Liver (tissue), 8 donors: ENCODE measurements at regions not wholly inside any gene's neighbourhood (a gene's known extent, or its start where the extent isn't known, plus 50 kb on each side); places are given as distances from the start of the nearest gene placed in this dataset.

Source experiments
- DNase-seq: peaks from one replicate; pipeline ENCODE4 v3.0.0-alpha.2; 2017; ENCODE audit warnings: low spot score
- H3K27ac ChIP-seq, 2 donors: one replicate each; pipeline ENCODE4 v1.7.0; 2013; ENCODE audit warnings: inconsistent platforms in 2 of 2, low read length in 2 of 2, control low read depth in 1 of 2, low read depth in 1 of 2, mild to moderate bottlenecking in 1 of 2
- H3K27me3 ChIP-seq, 4 donors: one replicate each; pipeline versions ENCODE4 v1.6.1 to v1.7.0; 2013; ENCODE audit warnings: low read length in 3 of 4, inconsistent platforms in 1 of 4, mild to moderate bottlenecking in 1 of 4, moderate library complexity in 1 of 4; ENCODE audit not compliant: control insufficient read depth in 4 of 4, insufficient read depth in 4 of 4
- H3K36me3 ChIP-seq, 4 donors: one replicate each; pipeline versions ENCODE4 v1.6.1 to v1.7.0; 2013; ENCODE audit warnings: low read length in 3 of 4, mild to moderate bottlenecking in 3 of 4, low read depth in 1 of 4, moderate library complexity in 1 of 4; ENCODE audit not compliant: control insufficient read depth in 4 of 4, insufficient read depth in 3 of 4
- H3K4me1 ChIP-seq, 4 donors: one replicate each; pipeline versions ENCODE4 v1.6.1 to v1.7.0; 2013; ENCODE audit warnings: low read length in 3 of 4, mild to moderate bottlenecking in 3 of 4, moderate library complexity in 1 of 4; ENCODE audit not compliant: control insufficient read depth in 4 of 4, insufficient read depth in 4 of 4
- H3K4me3 ChIP-seq, 3 donors: one replicate each; pipeline versions ENCODE4 v1.6.1 to v1.7.0; 2013; ENCODE audit warnings: low read length in 3 of 3, control low read depth in 1 of 3, low read depth in 1 of 3, mild to moderate bottlenecking in 1 of 3
- H3K9ac ChIP-seq, 2 donors: one replicate each; pipeline ENCODE4 v1.7.0; 2013; ENCODE audit warnings: low read length in 2 of 2, mild to moderate bottlenecking in 2 of 2, moderate library complexity in 2 of 2, control low read depth in 1 of 2, low read depth in 1 of 2
- H3K9me3 ChIP-seq, 4 donors: one replicate each; pipeline versions ENCODE4 v1.6.1 to v1.7.0; 2013; ENCODE audit warnings: low read length in 3 of 4; ENCODE audit not compliant: control insufficient read depth in 4 of 4
- EGR1 ChIP-seq, 2 donors: IDR thresholded peaks; 2 replicates each; pipeline ENCODE4 v1.6.1; 2016 to 2018; ENCODE audit warnings: antibody characterized with exemption in 2 of 2, low read depth in 2 of 2
- FOXA1 ChIP-seq: IDR thresholded peaks from 2 replicates; pipeline ENCODE4 v1.6.1; 2016; ENCODE audit warnings: antibody characterized with exemption
- FOXA2 ChIP-seq: IDR thresholded peaks from 2 replicates; pipeline ENCODE4 v1.6.1; 2016; ENCODE audit warnings: antibody characterized with exemption
- GABPA ChIP-seq, 2 donors: IDR thresholded peaks in 1 of 2; conservative IDR thresholded peaks in 1 of 2; 2 replicates each; pipeline ENCODE4 v1.6.1; 2016; ENCODE audit warnings: antibody characterized with exemption in 2 of 2, mild to moderate bottlenecking in 1 of 2, moderate library complexity in 1 of 2
- HNF4A ChIP-seq, 2 donors: conservative IDR thresholded peaks; 2 replicates each; pipeline ENCODE4 v1.6.1; 2016; ENCODE audit warnings: antibody characterized with exemption in 2 of 2, mild to moderate bottlenecking in 2 of 2
- HNF4G ChIP-seq: IDR thresholded peaks from 2 replicates; pipeline ENCODE4 v1.6.1; 2016; ENCODE audit warnings: antibody characterized with exemption
- JUND ChIP-seq, 2 donors: IDR thresholded peaks; 2 replicates each; pipeline ENCODE4 v1.6.1; 2016; ENCODE audit warnings: antibody characterized with exemption in 2 of 2
- NR2F2 ChIP-seq: IDR thresholded peaks from 2 replicates; pipeline ENCODE4 v1.6.1; 2016; ENCODE audit warnings: antibody characterized with exemption
- RAD21 ChIP-seq, 2 donors: IDR thresholded peaks; 2 replicates each; pipeline ENCODE4 v1.6.1; 2016; ENCODE audit warnings: antibody characterized with exemption in 2 of 2, mild to moderate bottlenecking in 2 of 2
- RXRA ChIP-seq, 2 donors: IDR thresholded peaks; 2 replicates each; pipeline ENCODE4 v1.6.1; 2017 to 2018; ENCODE audit warnings: antibody characterized with exemption in 2 of 2, mild to moderate bottlenecking in 1 of 2
- SP1 ChIP-seq: IDR thresholded peaks from 2 replicates; pipeline ENCODE4 v1.6.1; 2018; ENCODE audit warnings: antibody characterized with exemption, mild to moderate bottlenecking
- TAF1 ChIP-seq: conservative IDR thresholded peaks from 2 replicates; pipeline ENCODE4 v1.6.1; 2016; ENCODE audit warnings: antibody characterized with exemption, mild to moderate bottlenecking
- YY1 ChIP-seq: IDR thresholded peaks from 2 replicates; pipeline ENCODE4 v1.6.1; 2016; ENCODE audit warnings: antibody characterized with exemption, mild to moderate bottlenecking
- WGBS: extraction: QIAGEN DNeasy Blood & Tissue Kit; methylation state at CpG from one replicate; pipeline ENCODE4 v1.1.7; 2013; 5-methylcytosine and 5-hydroxymethylcytosine counted together
- TF ChIP-seq, protein P1 (sequence below): IDR thresholded peaks from 2 replicates; pipeline ENCODE4 v1.6.1; 2016; ENCODE audit warnings: antibody characterized with exemption
- TF ChIP-seq, protein P2 (sequence below): IDR thresholded peaks from 2 replicates; pipeline ENCODE4 v1.6.1; 2016; ENCODE audit warnings: antibody characterized with exemption, mild to moderate bottlenecking
- TF ChIP-seq, protein P3 (sequence below): fragments of 150-350 bp; IDR thresholded peaks from 2 replicates; pipeline ENCODE4 v1.5.1; 2017; ENCODE audit warnings: improper control_type of control experiment, low read depth, low read length; ENCODE audit not compliant: missing input control
- TF ChIP-seq, protein P4 (sequence below): IDR thresholded peaks from 2 replicates; pipeline ENCODE4 v1.6.1; 2016; ENCODE audit warnings: antibody characterized with exemption
- TF ChIP-seq, protein P5 (sequence below): IDR thresholded peaks from 2 replicates; pipeline ENCODE4 v1.6.1; 2016; ENCODE audit warnings: antibody characterized with exemption
- donor health status: healthy.
- donor health status: healthy.
- donor health status: healthy.
- donor health status: healthy.
- donor health status: healthy.

DNA sequence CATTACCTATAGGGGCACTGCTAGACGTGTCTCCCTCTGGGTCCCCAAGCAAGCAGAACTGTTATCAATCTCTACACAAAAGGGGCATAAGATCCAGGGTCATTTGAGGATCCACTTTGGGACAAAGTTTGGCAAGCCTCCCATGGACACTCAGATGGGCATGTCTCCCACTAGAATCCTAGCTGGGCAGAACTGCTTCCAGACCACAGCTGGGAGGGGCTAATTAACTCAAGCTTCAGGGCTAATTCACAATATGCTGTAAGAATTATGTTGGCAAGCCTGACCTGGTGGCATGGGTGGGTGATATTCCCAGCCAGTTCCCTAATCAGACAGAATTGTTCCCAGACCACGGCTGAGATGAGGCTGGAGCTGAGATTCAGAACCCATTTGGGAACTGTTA is 738.4 kb upstream of the FZD8 start:
- TF ChIP-seq TAF1 (no peak), FOXA2 (no peak), JUND (IDR thresholded peaks at IDR 0.05) (no peak), RAD21 (IDR thresholded peaks at IDR 0.05) (no peak), GABPA (IDR thresholded peaks at IDR 0.05 in 1 of 2, conservative IDR thresholded peaks at IDR 0.05 in 1 of 2) (no peak), FOXA1 (no peak), EGR1 (IDR thresholded peaks at IDR 0.05; ENCODE audit: low read depth in 2 of 2) (no peak), NR2F2 (no peak), RXRA (IDR thresholded peaks at IDR 0.05) (no peak), HNF4A (conservative IDR thresholded peaks at IDR 0.05) (no peak)
- Histone ChIP-seq H3K27me3 (no peaks in the 10 kb centered on the region), H3K9me3 (no peaks in the 10 kb centered on the region), H3K9ac (no peak overlapping the region), H3K27ac (no peak overlapping the region), H3K4me3 (no peak overlapping the region), H3K36me3 (no peaks in the 10 kb centered on the region), H3K4me1 (no peaks in the 10 kb centered on the region)
- no peak for DNase-seq
- WGBS, result 70% methylated on average over 2 of the region's 2 CpGs

DNA sequence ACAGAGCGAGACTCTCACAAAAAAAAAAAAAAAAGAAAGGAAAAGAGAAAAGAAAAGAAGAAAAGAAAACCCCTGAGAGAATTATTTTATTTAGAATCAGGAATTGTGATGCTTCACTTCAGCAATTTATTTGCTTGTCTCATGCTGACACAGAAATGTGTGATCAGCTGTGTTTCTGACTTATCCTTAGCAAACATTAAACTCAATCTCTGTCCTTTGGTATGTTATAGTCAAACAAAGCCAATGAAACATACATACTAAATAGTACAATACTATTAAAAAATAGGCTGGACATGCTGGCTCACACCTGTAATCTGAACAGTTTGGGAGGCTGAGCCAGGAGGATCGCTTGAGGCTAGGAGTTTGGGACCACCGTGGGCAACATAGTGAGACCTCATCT is 733.0 kb upstream of the FZD8 start:
- TF ChIP-seq SP1 (no peak), EGR1 (IDR thresholded peaks at IDR 0.05; ENCODE audit: low read depth in 2 of 2) (no peak), FOXA1 (no peak), HNF4G (no peak), GABPA (IDR thresholded peaks at IDR 0.05 in 1 of 2, conservative IDR thresholded peaks at IDR 0.05 in 1 of 2) (no peak), YY1 (no peak), RXRA (IDR thresholded peaks at IDR 0.05) (no peak)
- TF ChIP-seq, protein P1, sequence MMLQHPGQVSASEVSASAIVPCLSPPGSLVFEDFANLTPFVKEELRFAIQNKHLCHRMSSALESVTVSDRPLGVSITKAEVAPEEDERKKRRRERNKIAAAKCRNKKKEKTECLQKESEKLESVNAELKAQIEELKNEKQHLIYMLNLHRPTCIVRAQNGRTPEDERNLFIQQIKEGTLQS, result no peak
- no peak overlapping the region for H3K27ac ChIP-seq
- H3K27me3 ChIP-seq, result no peaks in the 10 kb centered on the region
- no peak overlapping the region for H3K4me3 ChIP-seq
- no peak overlapping the region for H3K9ac ChIP-seq
- DNase-seq, result no peak
- WGBS, result 91% methylated on average over 3 of the region's 3 CpGs
- H3K4me1 ChIP-seq, result no peaks in the 10 kb centered on the region
- H3K9me3 ChIP-seq, result no peaks in the 10 kb centered on the region
- no peaks in the 10 kb centered on the region for H3K36me3 ChIP-seq

DNA sequence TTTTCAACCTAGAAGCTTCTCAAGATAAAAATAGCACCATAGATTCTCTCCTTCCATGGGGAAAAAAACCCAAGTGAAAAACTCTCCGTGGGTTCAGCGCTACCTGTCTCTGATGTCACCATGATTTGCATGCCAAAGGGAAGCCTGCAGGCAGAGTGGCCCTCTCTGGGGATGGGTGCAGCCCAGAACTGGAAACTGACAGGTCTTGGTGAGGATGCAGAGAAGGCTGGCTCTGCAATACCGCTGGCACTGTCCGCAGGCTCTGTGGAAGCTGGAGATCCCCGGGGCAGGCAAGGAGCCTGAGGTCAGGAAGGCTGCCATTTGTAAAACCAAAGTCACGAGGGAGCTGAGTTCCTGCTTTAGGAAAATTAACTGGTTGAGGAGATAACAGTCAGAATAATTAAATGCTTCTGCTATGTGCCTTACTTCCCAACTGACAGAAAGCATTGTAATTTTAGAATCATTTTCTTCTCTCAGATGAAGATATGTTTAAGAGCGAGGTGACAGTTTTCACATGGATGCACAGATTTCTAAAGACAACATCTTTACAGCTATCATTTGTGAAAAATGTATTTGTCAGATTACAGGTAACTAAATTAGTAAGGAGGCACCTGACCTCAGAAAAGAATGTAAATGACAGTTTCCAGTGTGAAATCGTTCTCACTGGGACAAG is 731.5 kb upstream of the FZD8 start:
- H3K4me3 ChIP-seq, result no peak overlapping the region
- H3K36me3 ChIP-seq, result no peaks in the 10 kb centered on the region
- no peak for DNase-seq
- 73% methylated on average over 8 of the region's 8 CpGs for WGBS
- no peaks in the 10 kb centered on the region for H3K4me1 ChIP-seq
- H3K9ac ChIP-seq, result no peak overlapping the region
- no peak overlapping the region for H3K27ac ChIP-seq
- no peaks in the 10 kb centered on the region for H3K27me3 ChIP-seq
- H3K9me3 ChIP-seq, result peaks cover 0 to 3% (median 0%) of the 10 kb centered on the region in 4 donors
- TF ChIP-seq YY1 (no peak), TAF1 (no peak), EGR1 (IDR thresholded peaks at IDR 0.05; ENCODE audit: low read depth in 2 of 2) (no peak), HNF4G (no peak), HNF4A (conservative IDR thresholded peaks at IDR 0.05) (no peak), SP1 (no peak), FOXA1 (no peak), NR2F2 (no peak), FOXA2 (no peak), RAD21 (IDR thresholded peaks at IDR 0.05) (no peak), RXRA (IDR thresholded peaks at IDR 0.05) (no peak), JUND (IDR thresholded peaks at IDR 0.05) (no peak)
- TF ChIP-seq, protein P2, sequence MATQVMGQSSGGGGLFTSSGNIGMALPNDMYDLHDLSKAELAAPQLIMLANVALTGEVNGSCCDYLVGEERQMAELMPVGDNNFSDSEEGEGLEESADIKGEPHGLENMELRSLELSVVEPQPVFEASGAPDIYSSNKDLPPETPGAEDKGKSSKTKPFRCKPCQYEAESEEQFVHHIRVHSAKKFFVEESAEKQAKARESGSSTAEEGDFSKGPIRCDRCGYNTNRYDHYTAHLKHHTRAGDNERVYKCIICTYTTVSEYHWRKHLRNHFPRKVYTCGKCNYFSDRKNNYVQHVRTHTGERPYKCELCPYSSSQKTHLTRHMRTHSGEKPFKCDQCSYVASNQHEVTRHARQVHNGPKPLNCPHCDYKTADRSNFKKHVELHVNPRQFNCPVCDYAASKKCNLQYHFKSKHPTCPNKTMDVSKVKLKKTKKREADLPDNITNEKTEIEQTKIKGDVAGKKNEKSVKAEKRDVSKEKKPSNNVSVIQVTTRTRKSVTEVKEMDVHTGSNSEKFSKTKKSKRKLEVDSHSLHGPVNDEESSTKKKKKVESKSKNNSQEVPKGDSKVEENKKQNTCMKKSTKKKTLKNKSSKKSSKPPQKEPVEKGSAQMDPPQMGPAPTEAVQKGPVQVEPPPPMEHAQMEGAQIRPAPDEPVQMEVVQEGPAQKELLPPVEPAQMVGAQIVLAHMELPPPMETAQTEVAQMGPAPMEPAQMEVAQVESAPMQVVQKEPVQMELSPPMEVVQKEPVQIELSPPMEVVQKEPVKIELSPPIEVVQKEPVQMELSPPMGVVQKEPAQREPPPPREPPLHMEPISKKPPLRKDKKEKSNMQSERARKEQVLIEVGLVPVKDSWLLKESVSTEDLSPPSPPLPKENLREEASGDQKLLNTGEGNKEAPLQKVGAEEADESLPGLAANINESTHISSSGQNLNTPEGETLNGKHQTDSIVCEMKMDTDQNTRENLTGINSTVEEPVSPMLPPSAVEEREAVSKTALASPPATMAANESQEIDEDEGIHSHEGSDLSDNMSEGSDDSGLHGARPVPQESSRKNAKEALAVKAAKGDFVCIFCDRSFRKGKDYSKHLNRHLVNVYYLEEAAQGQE, result no peak
- TF ChIP-seq, protein P3, sequence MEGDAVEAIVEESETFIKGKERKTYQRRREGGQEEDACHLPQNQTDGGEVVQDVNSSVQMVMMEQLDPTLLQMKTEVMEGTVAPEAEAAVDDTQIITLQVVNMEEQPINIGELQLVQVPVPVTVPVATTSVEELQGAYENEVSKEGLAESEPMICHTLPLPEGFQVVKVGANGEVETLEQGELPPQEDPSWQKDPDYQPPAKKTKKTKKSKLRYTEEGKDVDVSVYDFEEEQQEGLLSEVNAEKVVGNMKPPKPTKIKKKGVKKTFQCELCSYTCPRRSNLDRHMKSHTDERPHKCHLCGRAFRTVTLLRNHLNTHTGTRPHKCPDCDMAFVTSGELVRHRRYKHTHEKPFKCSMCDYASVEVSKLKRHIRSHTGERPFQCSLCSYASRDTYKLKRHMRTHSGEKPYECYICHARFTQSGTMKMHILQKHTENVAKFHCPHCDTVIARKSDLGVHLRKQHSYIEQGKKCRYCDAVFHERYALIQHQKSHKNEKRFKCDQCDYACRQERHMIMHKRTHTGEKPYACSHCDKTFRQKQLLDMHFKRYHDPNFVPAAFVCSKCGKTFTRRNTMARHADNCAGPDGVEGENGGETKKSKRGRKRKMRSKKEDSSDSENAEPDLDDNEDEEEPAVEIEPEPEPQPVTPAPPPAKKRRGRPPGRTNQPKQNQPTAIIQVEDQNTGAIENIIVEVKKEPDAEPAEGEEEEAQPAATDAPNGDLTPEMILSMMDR, result no peak
- TF ChIP-seq, protein P4, sequence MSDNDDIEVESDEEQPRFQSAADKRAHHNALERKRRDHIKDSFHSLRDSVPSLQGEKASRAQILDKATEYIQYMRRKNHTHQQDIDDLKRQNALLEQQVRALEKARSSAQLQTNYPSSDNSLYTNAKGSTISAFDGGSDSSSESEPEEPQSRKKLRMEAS, result no peak
- TF ChIP-seq, protein P1, result no peak
- TF ChIP-seq, protein P5, sequence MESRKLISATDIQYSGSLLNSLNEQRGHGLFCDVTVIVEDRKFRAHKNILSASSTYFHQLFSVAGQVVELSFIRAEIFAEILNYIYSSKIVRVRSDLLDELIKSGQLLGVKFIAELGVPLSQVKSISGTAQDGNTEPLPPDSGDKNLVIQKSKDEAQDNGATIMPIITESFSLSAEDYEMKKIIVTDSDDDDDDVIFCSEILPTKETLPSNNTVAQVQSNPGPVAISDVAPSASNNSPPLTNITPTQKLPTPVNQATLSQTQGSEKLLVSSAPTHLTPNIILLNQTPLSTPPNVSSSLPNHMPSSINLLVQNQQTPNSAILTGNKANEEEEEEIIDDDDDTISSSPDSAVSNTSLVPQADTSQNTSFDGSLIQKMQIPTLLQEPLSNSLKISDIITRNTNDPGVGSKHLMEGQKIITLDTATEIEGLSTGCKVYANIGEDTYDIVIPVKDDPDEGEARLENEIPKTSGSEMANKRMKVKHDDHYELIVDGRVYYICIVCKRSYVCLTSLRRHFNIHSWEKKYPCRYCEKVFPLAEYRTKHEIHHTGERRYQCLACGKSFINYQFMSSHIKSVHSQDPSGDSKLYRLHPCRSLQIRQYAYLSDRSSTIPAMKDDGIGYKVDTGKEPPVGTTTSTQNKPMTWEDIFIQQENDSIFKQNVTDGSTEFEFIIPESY, result no peak
